PFSK-1 (cell line): ENCODE measurements at regions not wholly inside any gene's neighbourhood (a gene's known extent, or its start where the extent isn't known, plus 50 kb on each side); places are given as distances from the start of the nearest gene placed in this dataset.

Source experiments
- FOXP2 ChIP-seq: optimal IDR thresholded peaks from 2 replicates; pipeline ENCODE3; 2011; ENCODE audit warnings: borderline replicate concordance, control low read depth, inconsistent platforms; ENCODE audit not compliant: insufficient read depth; ENCODE audit errors: extremely low read length, extremely low read depth
- POLR2AphosphoS5 ChIP-seq: IDR thresholded peaks from 2 replicates; pipeline ENCODE4 v1.6.1; 2012; ENCODE audit warnings: low read depth, mild to moderate bottlenecking, control low read depth, low read length, moderate library complexity
- SIN3A ChIP-seq: IDR thresholded peaks from 2 replicates; pipeline ENCODE4 v1.6.1; 2012; ENCODE audit warnings: mild to moderate bottlenecking, low read length, moderate library complexity, borderline replicate concordance; ENCODE audit not compliant: insufficient read depth
- TAF1 ChIP-seq: IDR thresholded peaks from 2 replicates; pipeline ENCODE4 v1.6.1; 2012; ENCODE audit warnings: low read length, control low read depth, borderline replicate concordance; ENCODE audit not compliant: insufficient read depth
- TF ChIP-seq, protein P1 (sequence below), 2 experiments: IDR thresholded peaks; 2 replicates each; pipeline versions ENCODE4 v1.6.1 to v1.8.0; 2011 to 2012; ENCODE audit warnings: low read depth in 2 of 2, low read length in 2 of 2, control low read depth in 1 of 2, inconsistent platforms in 1 of 2, mild to moderate bottlenecking in 1 of 2, moderate library complexity in 1 of 2; ENCODE audit not compliant: insufficient read depth in 1 of 2

DNA sequence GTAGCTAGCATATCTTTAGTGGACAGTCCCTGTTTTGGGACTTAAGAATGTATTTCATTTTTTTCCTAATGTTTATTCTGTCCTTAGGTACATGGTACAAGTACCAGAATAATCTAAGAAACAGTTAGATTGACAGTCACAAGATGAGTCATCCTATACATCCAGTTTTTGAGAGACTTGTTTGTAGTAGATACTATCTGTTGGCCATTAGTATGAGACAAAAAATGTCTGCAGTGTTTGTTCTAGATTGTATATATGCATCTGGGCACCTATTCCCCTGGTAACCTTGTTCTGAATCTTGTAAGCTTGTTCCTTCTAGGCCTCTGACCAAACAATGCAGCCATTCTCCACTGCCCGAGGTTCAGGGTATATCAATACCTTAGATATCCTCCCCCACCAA, 1343.5 kb downstream of the SUCLG1 start:
- TF ChIP-seq FOXP2 (no peak), POLR2AphosphoS5 (no peak), TAF1 (no peak), SIN3A (no peak)
- TF ChIP-seq, protein P1, sequence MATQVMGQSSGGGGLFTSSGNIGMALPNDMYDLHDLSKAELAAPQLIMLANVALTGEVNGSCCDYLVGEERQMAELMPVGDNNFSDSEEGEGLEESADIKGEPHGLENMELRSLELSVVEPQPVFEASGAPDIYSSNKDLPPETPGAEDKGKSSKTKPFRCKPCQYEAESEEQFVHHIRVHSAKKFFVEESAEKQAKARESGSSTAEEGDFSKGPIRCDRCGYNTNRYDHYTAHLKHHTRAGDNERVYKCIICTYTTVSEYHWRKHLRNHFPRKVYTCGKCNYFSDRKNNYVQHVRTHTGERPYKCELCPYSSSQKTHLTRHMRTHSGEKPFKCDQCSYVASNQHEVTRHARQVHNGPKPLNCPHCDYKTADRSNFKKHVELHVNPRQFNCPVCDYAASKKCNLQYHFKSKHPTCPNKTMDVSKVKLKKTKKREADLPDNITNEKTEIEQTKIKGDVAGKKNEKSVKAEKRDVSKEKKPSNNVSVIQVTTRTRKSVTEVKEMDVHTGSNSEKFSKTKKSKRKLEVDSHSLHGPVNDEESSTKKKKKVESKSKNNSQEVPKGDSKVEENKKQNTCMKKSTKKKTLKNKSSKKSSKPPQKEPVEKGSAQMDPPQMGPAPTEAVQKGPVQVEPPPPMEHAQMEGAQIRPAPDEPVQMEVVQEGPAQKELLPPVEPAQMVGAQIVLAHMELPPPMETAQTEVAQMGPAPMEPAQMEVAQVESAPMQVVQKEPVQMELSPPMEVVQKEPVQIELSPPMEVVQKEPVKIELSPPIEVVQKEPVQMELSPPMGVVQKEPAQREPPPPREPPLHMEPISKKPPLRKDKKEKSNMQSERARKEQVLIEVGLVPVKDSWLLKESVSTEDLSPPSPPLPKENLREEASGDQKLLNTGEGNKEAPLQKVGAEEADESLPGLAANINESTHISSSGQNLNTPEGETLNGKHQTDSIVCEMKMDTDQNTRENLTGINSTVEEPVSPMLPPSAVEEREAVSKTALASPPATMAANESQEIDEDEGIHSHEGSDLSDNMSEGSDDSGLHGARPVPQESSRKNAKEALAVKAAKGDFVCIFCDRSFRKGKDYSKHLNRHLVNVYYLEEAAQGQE (IDR thresholded peaks at IDR 0.05; ENCODE audit: insufficient read depth in 1 of 2, low read depth in 2 of 2, low read length in 2 of 2) = no peak
